Keratinocyte (primary cell): ENCODE measurements at regions not wholly inside any gene's neighbourhood (a gene's known extent, or its start where the extent isn't known, plus 50 kb on each side); places are given as distances from the start of the nearest gene placed in this dataset.

ENCODE experiments used
- DNase-seq: peaks from one replicate; pipeline ENCODE4 v3.0.0-alpha.2; 2011; ENCODE audit warnings: low read depth, missing footprints, low spot score
- FAIRE-seq: peaks from 2 replicates; lab custom pipeline; 2011; peaks lifted over from hg19 to GRCh38; lab: Jason Lieb, UNC
- H2AFZ ChIP-seq: 2 replicates; pipeline ENCODE4 v1.6.0; 2012; ENCODE audit warnings: low read length, control low read depth, inconsistent platforms; ENCODE audit not compliant: control insufficient read depth
- H3K27ac ChIP-seq: 2 replicates; pipeline ENCODE4 v1.5.1; 2011; ENCODE audit warnings: low read length; ENCODE audit not compliant: control insufficient read depth, insufficient read depth
- H3K27me3 ChIP-seq: 3 replicates; pipeline ENCODE4 v1.6.0; 2011; ENCODE audit warnings: low read length; ENCODE audit not compliant: control insufficient read depth, insufficient read depth; ENCODE audit errors: extremely low read depth
- H3K36me3 ChIP-seq, 2 experiments: 2 replicates in 1 of 2; 3 replicates in 1 of 2; pipeline ENCODE4 v1.5.1; 2011; ENCODE audit warnings: low read length in 2 of 2, mild to moderate bottlenecking in 1 of 2; ENCODE audit not compliant: control insufficient read depth in 2 of 2, insufficient read depth in 2 of 2; ENCODE audit errors: extremely low read depth in 1 of 2
- H3K4me1 ChIP-seq: 3 replicates; pipeline ENCODE4 v1.5.1; 2011; ENCODE audit warnings: low read length; ENCODE audit not compliant: control insufficient read depth, insufficient read depth; ENCODE audit errors: extremely low read depth
- H3K4me2 ChIP-seq: 3 replicates; pipeline ENCODE4 v1.6.0; 2011; ENCODE audit warnings: low read depth, low read length; ENCODE audit not compliant: control insufficient read depth, insufficient read depth; ENCODE audit errors: extremely low read depth
- H3K4me3 ChIP-seq, 3 experiments: fragments of 200-600 bp in 1 of 3; sonication (generic) in 1 of 3; 2 replicates in 2 of 3; 3 replicates in 1 of 3; pipeline ENCODE4 v1.5.1; 2011 to 2016; ENCODE audit warnings: low read length in 3 of 3, mild to moderate bottlenecking in 3 of 3, control low read depth in 2 of 3, inconsistent platforms in 1 of 3, low read depth in 1 of 3, mixed read lengths in 1 of 3, mixed run types in 1 of 3, moderate library complexity in 1 of 3; ENCODE audit not compliant: control insufficient read depth in 2 of 3, insufficient read depth in 2 of 3; ENCODE audit errors: extremely low read depth in 1 of 3
- H3K79me2 ChIP-seq: 2 replicates; pipeline ENCODE4 v1.6.0; 2012; ENCODE audit warnings: low read length; ENCODE audit not compliant: control insufficient read depth, insufficient read depth
- H3K9ac ChIP-seq: 3 replicates; pipeline ENCODE4 v1.6.0; 2011; ENCODE audit warnings: low read length; ENCODE audit not compliant: control insufficient read depth, insufficient read depth; ENCODE audit errors: extremely low read depth
- H3K9me1 ChIP-seq: 3 replicates; pipeline ENCODE4 v1.6.0; 2011; ENCODE audit warnings: low read length; ENCODE audit not compliant: control insufficient read depth, insufficient read depth; ENCODE audit errors: extremely low read depth
- H3K9me3 ChIP-seq: 2 replicates; pipeline ENCODE4 v1.5.1; 2012; ENCODE audit warnings: low read depth, low read length; ENCODE audit not compliant: control insufficient read depth
- H4K20me1 ChIP-seq: 3 replicates; pipeline ENCODE4 v1.6.0; 2011; ENCODE audit warnings: low read length; ENCODE audit not compliant: control insufficient read depth, insufficient read depth; ENCODE audit errors: extremely low read depth
- EZH2 ChIP-seq: IDR thresholded peaks from one replicate; pipeline ENCODE4 v1.6.1; 2012; ENCODE audit warnings: inconsistent platforms, mild to moderate bottlenecking, low read length, moderate library complexity
- dilution Hi-C: fragments of 300-500 bp; cut with MboI; formaldehyde crosslinking; loops from one replicate; pipeline ENCODE4 v1.7.0; 2020; ENCODE audit warnings: low sequenced_read_pairs; ENCODE audit not compliant: extremely low pct_ligation_motif_present
- TF ChIP-seq, protein P1 (sequence below), 3 experiments: IDR thresholded peaks in 1 of 3; conservative IDR thresholded peaks in 1 of 3; optimal IDR thresholded peaks in 1 of 3; 2 replicates in 2 of 3; 3 replicates in 1 of 3; pipeline versions ENCODE3 to v1.5.1; 2011; ENCODE audit warnings: low read length in 3 of 3, mild to moderate bottlenecking in 3 of 3, moderate library complexity in 2 of 3, control low read depth in 1 of 3, inconsistent platforms in 1 of 3; ENCODE audit not compliant: insufficient read depth in 2 of 3; ENCODE audit errors: extremely low read depth in 1 of 3

DNA sequence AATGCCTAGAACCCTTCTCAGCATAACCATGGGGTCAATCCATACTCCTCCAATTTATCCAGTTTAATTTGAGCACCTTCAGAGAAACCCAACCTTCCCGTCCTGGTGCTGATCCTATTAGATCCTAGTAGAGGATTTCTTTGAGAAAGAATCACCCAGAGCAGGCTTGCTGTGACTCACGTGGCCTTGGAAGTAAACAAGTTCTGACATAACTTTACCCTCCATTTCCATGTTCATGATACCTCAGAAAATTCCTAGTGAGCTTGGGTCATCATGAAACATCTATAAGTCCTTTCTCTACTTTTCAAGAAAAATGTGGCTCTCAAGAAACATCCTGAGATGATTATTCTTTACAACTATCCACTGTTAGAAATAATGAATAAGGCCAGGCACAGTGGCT is 71.7 kb downstream of the PRLHR start:
- dilution Hi-C loops, result no loop called here
- peak overlapping the region; percentile 44 for H3K4me2 ChIP-seq
- peak; percentile 79 for DNase-seq

GRCh38 chr10:118522791-118523498 is 72.5 kb downstream of the PRLHR start:
- Histone ChIP-seq H2AFZ (peak overlapping the region; percentile 5), H3K27me3 (no peaks in the 10 kb centered on the region), H3K4me3 (peak overlapping the region in 2 of 3 experiments; percentile 39 to 47), H3K36me3 (no peaks in the 10 kb centered on the region), H3K4me1 (peaks cover 32% of the 10 kb centered on the region), H3K27ac (peak overlapping the region; percentile 79), H3K79me2 (no peaks in the 10 kb centered on the region), H3K4me2 (peak overlapping the region; percentile 46), H3K9me3 (no peaks in the 10 kb centered on the region), H3K9ac (peak overlapping the region; percentile 60), H4K20me1 (no peaks in the 10 kb centered on the region), H3K9me1 (no peaks in the 10 kb centered on the region)
- DNase-seq, result peak; percentile 95
- no peak for FAIRE-seq
- dilution Hi-C loops, result no loop called here
- TF ChIP-seq, protein P1, sequence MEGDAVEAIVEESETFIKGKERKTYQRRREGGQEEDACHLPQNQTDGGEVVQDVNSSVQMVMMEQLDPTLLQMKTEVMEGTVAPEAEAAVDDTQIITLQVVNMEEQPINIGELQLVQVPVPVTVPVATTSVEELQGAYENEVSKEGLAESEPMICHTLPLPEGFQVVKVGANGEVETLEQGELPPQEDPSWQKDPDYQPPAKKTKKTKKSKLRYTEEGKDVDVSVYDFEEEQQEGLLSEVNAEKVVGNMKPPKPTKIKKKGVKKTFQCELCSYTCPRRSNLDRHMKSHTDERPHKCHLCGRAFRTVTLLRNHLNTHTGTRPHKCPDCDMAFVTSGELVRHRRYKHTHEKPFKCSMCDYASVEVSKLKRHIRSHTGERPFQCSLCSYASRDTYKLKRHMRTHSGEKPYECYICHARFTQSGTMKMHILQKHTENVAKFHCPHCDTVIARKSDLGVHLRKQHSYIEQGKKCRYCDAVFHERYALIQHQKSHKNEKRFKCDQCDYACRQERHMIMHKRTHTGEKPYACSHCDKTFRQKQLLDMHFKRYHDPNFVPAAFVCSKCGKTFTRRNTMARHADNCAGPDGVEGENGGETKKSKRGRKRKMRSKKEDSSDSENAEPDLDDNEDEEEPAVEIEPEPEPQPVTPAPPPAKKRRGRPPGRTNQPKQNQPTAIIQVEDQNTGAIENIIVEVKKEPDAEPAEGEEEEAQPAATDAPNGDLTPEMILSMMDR (optimal IDR thresholded peaks at IDR 0.05 in 1 of 3, IDR thresholded peaks at IDR 0.05 in 1 of 3, conservative IDR thresholded peaks at IDR 0.05 in 1 of 3; ENCODE audit: extremely low read depth in 1 of 3, insufficient read depth in 2 of 3, low read length in 3 of 3), result no peak
- no peak for TF ChIP-seq EZH2

More for the DNA sequence above, 71.7 kb downstream of the PRLHR start:
- Histone ChIP-seq H3K9me3 (no peaks in the 10 kb centered on the region), H3K36me3 (no peaks in the 10 kb centered on the region), H3K9ac (peak overlapping the region; percentile 60), H4K20me1 (no peaks in the 10 kb centered on the region), H3K9me1 (no peaks in the 10 kb centered on the region), H3K4me1 (peaks cover 32% of the 10 kb centered on the region), H3K79me2 (no peaks in the 10 kb centered on the region), H3K4me3 (peak overlapping the region in 1 of 3 experiments; percentile 47), H3K27me3 (no peaks in the 10 kb centered on the region), H2AFZ (no peak overlapping the region), H3K27ac (peak overlapping the region; percentile 79)
- FAIRE-seq, result peak; percentile 94
- TF ChIP-seq EZH2, result no peak
- TF ChIP-seq, protein P1 (optimal IDR thresholded peaks at IDR 0.05 in 1 of 3, IDR thresholded peaks at IDR 0.05 in 1 of 3, conservative IDR thresholded peaks at IDR 0.05 in 1 of 3; ENCODE audit: extremely low read depth in 1 of 3, insufficient read depth in 2 of 3, low read length in 3 of 3), result no peak
